HepG2 (cell line): ENCODE measurements at regions not wholly inside any gene's neighbourhood (a gene's known extent, or its start where the extent isn't known, plus 50 kb on each side); places are given as distances from the start of the nearest gene placed in this dataset.

ENCODE experiments used
- ATAC-seq: fragments of 200-7000 bp; cut with Tn5 transposase; 3 replicates; pipeline ENCODE4 v1.9.1; 2020; ENCODE audit warnings: mild to moderate bottlenecking, moderate library complexity
- BruUV-seq: library from RNA; stranded (reverse); fragments of 400-500 nt; replicated peaks from 2 replicates; lab custom pipeline; 2021; lab: Mats Ljungman, UMichigan
- CTCF ChIA-PET: fragments of 300-600 bp; formaldehyde crosslinking; extraction: SDS; loops from one replicate; lab custom pipeline; 2021; ENCODE audit warnings: low total read pairs, inconsistent platforms, low intra/inter-chr PET ratio; lab: Yijun Ruan, JAX
- POLR2A ChIA-PET: fragments of 350-600 bp; sonication (Branson Sonifier 250); formaldehyde crosslinking; loops from one replicate; lab custom pipeline; 2020; ENCODE audit warnings: antibody characterized with exemption, inconsistent platforms; lab: Yijun Ruan, JAX
- DNase-seq: peaks from one replicate; pipeline ENCODE4 v3.0.0-alpha.2; 2015; ENCODE audit warnings: low spot score
- FAIRE-seq: peaks from 3 replicates; lab custom pipeline; 2011; peaks lifted over from hg19 to GRCh38; lab: Jason Lieb, UNC
- H2AFZ ChIP-seq: one replicate; pipeline ENCODE4 v1.6.1; 2011; ENCODE audit warnings: low read length, inconsistent platforms
- H3K27ac ChIP-seq: fragments of 300-600 bp; 3 replicates; pipeline ENCODE4 v1.8.0; 2011; ENCODE audit warnings: mixed run types, mild to moderate bottlenecking, mixed read lengths, low read length, inconsistent platforms; ENCODE audit not compliant: insufficient read depth; ENCODE audit errors: extremely low read length
- H3K27me3 ChIP-seq, 2 experiments: fragments of 200-600 bp in 1 of 2; 2 replicates in 1 of 2; 3 replicates in 1 of 2; pipeline versions ENCODE4 v1.6.0 to v1.8.0; 2011; ENCODE audit warnings: low read length in 2 of 2, mild to moderate bottlenecking in 2 of 2, moderate library complexity in 2 of 2, inconsistent platforms in 1 of 2; ENCODE audit not compliant: insufficient read depth in 2 of 2, control insufficient read depth in 1 of 2
- H3K36me3 ChIP-seq, 2 experiments: fragments of 200-600 bp in 1 of 2; replicated peaks in 1 of 2; 2 replicates in 1 of 2; 3 replicates in 1 of 2; pipeline versions ENCODE4 v1.5.1 to v1.8.0; 2011; ENCODE audit warnings: low read length in 2 of 2, inconsistent platforms in 1 of 2; ENCODE audit not compliant: insufficient read depth in 2 of 2, control insufficient read depth in 1 of 2
- H3K4me1 ChIP-seq: 2 replicates; pipeline ENCODE4 v1.5.1; 2012; ENCODE audit warnings: low read length, inconsistent platforms; ENCODE audit not compliant: insufficient read depth
- H3K4me2 ChIP-seq: 2 replicates; pipeline ENCODE4 v1.6.0; 2011; ENCODE audit warnings: low read depth, low read length, inconsistent platforms
- H3K4me3 ChIP-seq, 3 experiments: fragments of 200-600 bp in 1 of 3; sonication (generic), shearing (Covaris generic) in 1 of 3; replicated peaks in 1 of 3; 2 replicates each; pipeline ENCODE4 v1.5.1; 2011 to 2016; ENCODE audit warnings: low read length in 3 of 3, inconsistent platforms in 2 of 3, low read depth in 2 of 3, mild to moderate bottlenecking in 2 of 3, control low read depth in 1 of 3, mixed read lengths in 1 of 3; ENCODE audit not compliant: insufficient read depth in 1 of 3
- H3K79me2 ChIP-seq: one replicate; pipeline ENCODE4 v1.6.1; 2011; ENCODE audit warnings: low read length, inconsistent platforms; ENCODE audit not compliant: insufficient read depth
- H3K9ac ChIP-seq: 2 replicates; pipeline ENCODE4 v1.6.0; 2011; ENCODE audit warnings: mild to moderate bottlenecking, low read depth, low read length, inconsistent platforms; ENCODE audit not compliant: insufficient read depth
- H3K9me3 ChIP-seq: 2 replicates; pipeline ENCODE4 v1.5.1; 2012; ENCODE audit warnings: mild to moderate bottlenecking, low read length
- H4K20me1 ChIP-seq: 2 replicates; pipeline ENCODE4 v1.6.0; 2011; ENCODE audit warnings: inconsistent platforms, mild to moderate bottlenecking, low read length, moderate library complexity; ENCODE audit not compliant: insufficient read depth
- ATF7-NPFF ChIP-seq: sonication (generic); formaldehyde crosslinking; IDR thresholded peaks from 2 replicates; pipeline ENCODE4 v1.8.1; 2023; ENCODE audit warnings: mild to moderate bottlenecking, low read depth, missing genetic modification reagents, moderate library complexity
- CCDC6 ChIP-seq: sonication (generic); formaldehyde crosslinking; IDR thresholded peaks from 2 replicates; pipeline ENCODE4 v1.8.1; 2022; ENCODE audit warnings: mild to moderate bottlenecking, missing genetic modification reagents, moderate library complexity
- HHEX ChIP-seq: IDR thresholded peaks from 2 replicates; pipeline ENCODE4 v1.6.1; 2016; ENCODE audit warnings: control low read depth
- NFRKB ChIP-seq: fragments of 450-650 bp; IDR thresholded peaks from 2 replicates; pipeline ENCODE4 v1.6.1; 2017
- PITX1 ChIP-seq: sonication (generic); formaldehyde crosslinking; IDR thresholded peaks from 2 replicates; pipeline ENCODE4 v1.5.1; 2020; ENCODE audit warnings: mild to moderate bottlenecking, missing genetic modification reagents
- PTBP1 ChIP-seq: fragments of 200-400 bp; formaldehyde crosslinking; IDR thresholded peaks from 2 replicates; pipeline ENCODE4 v1.6.1; 2018; ENCODE audit warnings: low read length, low read depth; ENCODE audit not compliant: poor library complexity, severe bottlenecking
- SNAI1 ChIP-seq: sonication (generic); formaldehyde crosslinking; IDR thresholded peaks from 2 replicates; pipeline ENCODE4 v1.5.0; 2020; ENCODE audit warnings: mild to moderate bottlenecking, missing genetic modification reagents, borderline replicate concordance
- THYN1 ChIP-seq: sonication (generic); formaldehyde crosslinking; IDR thresholded peaks from 2 replicates; pipeline ENCODE4 v1.8.1; 2023; ENCODE audit warnings: low read depth, mild to moderate bottlenecking, moderate library complexity, missing genetic modification reagents, borderline replicate concordance
- U2AF1 ChIP-seq: fragments of 200-400 bp; formaldehyde crosslinking; optimal IDR thresholded peaks from 2 replicates; pipeline ENCODE3; 2017; ENCODE audit warnings: mild to moderate bottlenecking, low read depth, low read length
- ZNF10 ChIP-seq: sonication (generic); formaldehyde crosslinking; IDR thresholded peaks from 2 replicates; pipeline ENCODE4 v1.4.0; 2020; ENCODE audit warnings: mild to moderate bottlenecking, low read depth, missing genetic modification reagents, borderline replicate concordance
- ZNF430 ChIP-seq: sonication (generic); formaldehyde crosslinking; IDR thresholded peaks from 2 replicates; pipeline ENCODE4 v1.9.0; 2021; ENCODE audit warnings: mild to moderate bottlenecking, missing genetic modification reagents
- ZNF879 ChIP-seq: sonication (generic); formaldehyde crosslinking; IDR thresholded peaks from 2 replicates; pipeline ENCODE4 v1.8.1; 2023; ENCODE audit warnings: missing genetic modification reagents
- WGBS: methylation state at CpG from one replicate; pipeline ENCODE4 v1.1.6; 2017; ENCODE audit warnings: low lambda C conversion rate; 5-methylcytosine and 5-hydroxymethylcytosine counted together
- in situ Hi-C: cut with HindIII; loops from 2 replicates; pipeline ENCODE4 v1.10.0; 2017; ENCODE audit warnings: low pct_unique_long_range_greater_than_20kb; ENCODE audit not compliant: extremely low pct_ligation_motif_present
- intact Hi-C: fragments of 100-400 bp; cut with micrococcal nuclease; formaldehyde crosslinking; loops from one replicate; pipeline ENCODE4 v1.10.0; 2022; ENCODE audit not compliant: unreplicated experiment
- TF ChIP-seq, protein P1 (sequence below): sonication (generic); formaldehyde crosslinking; IDR thresholded peaks from 2 replicates; pipeline ENCODE4 v1.9.0; 2021; ENCODE audit warnings: missing genetic modification reagents, borderline replicate concordance
- TF ChIP-seq, protein P2 (sequence below): sonication (generic); formaldehyde crosslinking; IDR thresholded peaks from 2 replicates; pipeline ENCODE4 v1.4.0; 2020; ENCODE audit warnings: missing genetic modification reagents
- TF ChIP-seq, protein P3 (sequence below): sonication (generic); formaldehyde crosslinking; IDR thresholded peaks from 2 replicates; pipeline ENCODE4 v1.5.0; 2020; ENCODE audit warnings: missing genetic modification reagents

DNA sequence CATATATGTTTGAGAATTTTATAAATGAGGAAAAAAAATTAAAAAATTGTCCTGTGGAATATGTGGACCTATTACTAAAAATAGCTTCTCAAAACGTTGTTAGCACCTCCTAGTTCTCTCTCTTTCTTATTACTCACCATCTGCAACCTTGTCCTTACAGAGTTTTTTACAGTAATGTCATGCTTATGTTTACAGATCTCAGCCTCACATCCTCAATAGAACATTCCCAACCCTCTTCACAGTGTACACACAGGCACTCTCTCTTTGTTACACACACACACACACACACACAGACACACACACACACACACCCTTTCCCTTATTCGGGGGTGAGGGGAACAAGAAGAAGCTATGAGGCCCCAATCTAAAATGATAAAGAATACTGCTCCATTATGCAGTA is 197.7 kb downstream of the SLITRK6 start:
- no peak overlapping the region for H3K27ac ChIP-seq
- TF ChIP-seq ZNF10 (CRISPR knock-in tag) = no peak
- no peak for TF ChIP-seq HHEX (CRISPR knock-in tag)
- TF ChIP-seq U2AF1 = no peak
- TF ChIP-seq, protein P1, sequence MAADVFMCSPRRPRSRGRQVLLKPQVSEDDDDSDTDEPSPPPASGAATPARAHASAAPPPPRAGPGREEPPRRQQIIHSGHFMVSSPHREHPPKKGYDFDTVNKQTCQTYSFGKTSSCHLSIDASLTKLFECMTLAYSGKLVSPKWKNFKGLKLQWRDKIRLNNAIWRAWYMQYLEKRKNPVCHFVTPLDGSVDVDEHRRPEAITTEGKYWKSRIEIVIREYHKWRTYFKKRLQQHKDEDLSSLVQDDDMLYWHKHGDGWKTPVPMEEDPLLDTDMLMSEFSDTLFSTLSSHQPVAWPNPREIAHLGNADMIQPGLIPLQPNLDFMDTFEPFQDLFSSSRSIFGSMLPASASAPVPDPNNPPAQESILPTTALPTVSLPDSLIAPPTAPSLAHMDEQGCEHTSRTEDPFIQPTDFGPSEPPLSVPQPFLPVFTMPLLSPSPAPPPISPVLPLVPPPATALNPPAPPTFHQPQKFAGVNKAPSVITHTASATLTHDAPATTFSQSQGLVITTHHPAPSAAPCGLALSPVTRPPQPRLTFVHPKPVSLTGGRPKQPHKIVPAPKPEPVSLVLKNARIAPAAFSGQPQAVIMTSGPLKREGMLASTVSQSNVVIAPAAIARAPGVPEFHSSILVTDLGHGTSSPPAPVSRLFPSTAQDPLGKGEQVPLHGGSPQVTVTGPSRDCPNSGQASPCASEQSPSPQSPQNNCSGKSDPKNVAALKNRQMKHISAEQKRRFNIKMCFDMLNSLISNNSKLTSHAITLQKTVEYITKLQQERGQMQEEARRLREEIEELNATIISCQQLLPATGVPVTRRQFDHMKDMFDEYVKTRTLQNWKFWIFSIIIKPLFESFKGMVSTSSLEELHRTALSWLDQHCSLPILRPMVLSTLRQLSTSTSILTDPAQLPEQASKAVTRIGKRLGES (CRISPR knock-in tag) = no peak
- no peak for TF ChIP-seq ATF7-NPFF (CRISPR knock-in tag)
- TF ChIP-seq, protein P2, sequence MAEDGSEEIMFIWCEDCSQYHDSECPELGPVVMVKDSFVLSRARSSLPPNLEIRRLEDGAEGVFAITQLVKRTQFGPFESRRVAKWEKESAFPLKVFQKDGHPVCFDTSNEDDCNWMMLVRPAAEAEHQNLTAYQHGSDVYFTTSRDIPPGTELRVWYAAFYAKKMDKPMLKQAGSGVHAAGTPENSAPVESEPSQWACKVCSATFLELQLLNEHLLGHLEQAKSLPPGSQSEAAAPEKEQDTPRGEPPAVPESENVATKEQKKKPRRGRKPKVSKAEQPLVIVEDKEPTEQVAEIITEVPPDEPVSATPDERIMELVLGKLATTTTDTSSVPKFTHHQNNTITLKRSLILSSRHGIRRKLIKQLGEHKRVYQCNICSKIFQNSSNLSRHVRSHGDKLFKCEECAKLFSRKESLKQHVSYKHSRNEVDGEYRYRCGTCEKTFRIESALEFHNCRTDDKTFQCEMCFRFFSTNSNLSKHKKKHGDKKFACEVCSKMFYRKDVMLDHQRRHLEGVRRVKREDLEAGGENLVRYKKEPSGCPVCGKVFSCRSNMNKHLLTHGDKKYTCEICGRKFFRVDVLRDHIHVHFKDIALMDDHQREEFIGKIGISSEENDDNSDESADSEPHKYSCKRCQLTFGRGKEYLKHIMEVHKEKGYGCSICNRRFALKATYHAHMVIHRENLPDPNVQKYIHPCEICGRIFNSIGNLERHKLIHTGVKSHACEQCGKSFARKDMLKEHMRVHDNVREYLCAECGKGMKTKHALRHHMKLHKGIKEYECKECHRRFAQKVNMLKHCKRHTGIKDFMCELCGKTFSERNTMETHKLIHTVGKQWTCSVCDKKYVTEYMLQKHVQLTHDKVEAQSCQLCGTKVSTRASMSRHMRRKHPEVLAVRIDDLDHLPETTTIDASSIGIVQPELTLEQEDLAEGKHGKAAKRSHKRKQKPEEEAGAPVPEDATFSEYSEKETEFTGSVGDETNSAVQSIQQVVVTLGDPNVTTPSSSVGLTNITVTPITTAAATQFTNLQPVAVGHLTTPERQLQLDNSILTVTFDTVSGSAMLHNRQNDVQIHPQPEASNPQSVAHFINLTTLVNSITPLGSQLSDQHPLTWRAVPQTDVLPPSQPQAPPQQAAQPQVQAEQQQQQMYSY (CRISPR knock-in tag) = no peak
- TF ChIP-seq PTBP1 = no peak
- TF ChIP-seq, protein P3, sequence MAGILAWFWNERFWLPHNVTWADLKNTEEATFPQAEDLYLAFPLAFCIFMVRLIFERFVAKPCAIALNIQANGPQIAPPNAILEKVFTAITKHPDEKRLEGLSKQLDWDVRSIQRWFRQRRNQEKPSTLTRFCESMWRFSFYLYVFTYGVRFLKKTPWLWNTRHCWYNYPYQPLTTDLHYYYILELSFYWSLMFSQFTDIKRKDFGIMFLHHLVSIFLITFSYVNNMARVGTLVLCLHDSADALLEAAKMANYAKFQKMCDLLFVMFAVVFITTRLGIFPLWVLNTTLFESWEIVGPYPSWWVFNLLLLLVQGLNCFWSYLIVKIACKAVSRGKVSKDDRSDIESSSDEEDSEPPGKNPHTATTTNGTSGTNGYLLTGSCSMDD (CRISPR knock-in tag) = no peak
- TF ChIP-seq SNAI1 = no peak
- no peak for TF ChIP-seq THYN1 (CRISPR knock-in tag)
- TF ChIP-seq CCDC6 (CRISPR knock-in tag) = no peak
- no peak for TF ChIP-seq ZNF879 (CRISPR knock-in tag)
- no peak for TF ChIP-seq ZNF430 (CRISPR knock-in tag)
- no peak for TF ChIP-seq PITX1 (CRISPR knock-in tag)
- TF ChIP-seq NFRKB = no peak
- TF ChIP-seq, all 625 proteins: peak for 0
- no peak overlapping the region for H2AFZ ChIP-seq
- no peaks in the 10 kb centered on the region for H3K79me2 ChIP-seq
- intact Hi-C loops = no loop called here
- DNase-seq = no peak
- ChIA-PET CTCF (no interaction called here), POLR2A (no interaction called here)
- H3K4me1 ChIP-seq = no peaks in the 10 kb centered on the region
- no peaks in the 10 kb centered on the region for H3K36me3 ChIP-seq
- H3K4me3 ChIP-seq = no peak overlapping the region
- FAIRE-seq = no peak
- no peak overlapping the region for H3K9ac ChIP-seq
- in situ Hi-C loops = no loop called here
- no peaks in the 10 kb centered on the region for H3K27me3 ChIP-seq
- no TSS peak for BruUV-seq
- WGBS = 0% methylated on average over 2 of the region's 2 CpGs
- no peaks in the 10 kb centered on the region for H4K20me1 ChIP-seq
- H3K9me3 ChIP-seq = 0 out of 2 replicates have a peak, but pooled peaks cover 5% of the 10 kb centered on the region
- no peak overlapping the region for H3K4me2 ChIP-seq
- ATAC-seq = no peak
